HUDEP-2 (cell line): ENCODE measurements at regions not wholly inside any gene's neighbourhood (a gene's known extent, or its start where the extent isn't known, plus 50 kb on each side); places are given as distances from the start of the nearest gene placed in this dataset.

Experiments
- DNase-seq, 76 experiments: peaks; one replicate each; lab custom pipeline; 2025; ENCODE audit not compliant: unreplicated experiment in 76 of 76; lab: John Stamatoyannopoulos, UW

- DNase-seq: no peak
Observed at GRCh38 chr1:217224201-217224600, 406.7 kb downstream of the GPATCH2 start.

- DNase-seq: no peak
Observed at GRCh38 chr1:217214551-217214950, 416.3 kb downstream of the GPATCH2 start.

- no peak for DNase-seq
Observed at GRCh38 chr1:217211486-217211885, 419.4 kb downstream of the GPATCH2 start.

- no peak for DNase-seq
Observed at GRCh38 chr1:217205578-217205977, 425.3 kb downstream of the GPATCH2 start.

GRCh38 chr1:217196616-217197015 is 434.3 kb downstream of the GPATCH2 start:
- DNase-seq: no peak

GRCh38 chr1:217193151-217193550 is 437.7 kb downstream of the GPATCH2 start:
- no peak for DNase-seq

- DNase-seq: no peak
Observed at GRCh38 chr1:217191441-217191840, 439.4 kb downstream of the GPATCH2 start.

GRCh38 chr1:217190359-217190758 is 440.5 kb downstream of the GPATCH2 start:
- DNase-seq: no peak

GRCh38 chr1:217189362-217189761 is 441.5 kb downstream of the GPATCH2 start:
- DNase-seq: no peak

- DNase-seq: no peak
Observed at GRCh38 chr1:217188280-217189237, 442.3 kb downstream of the GPATCH2 start.

GRCh38 chr1:217186664-217187063 is 444.2 kb downstream of the GPATCH2 start:
- no peak for DNase-seq

- no peak for DNase-seq
Observed at GRCh38 chr1:217184854-217185253, 446.0 kb downstream of the GPATCH2 start.

- no peak for DNase-seq
Observed at GRCh38 chr1:217182992-217183391, 447.9 kb downstream of the GPATCH2 start.

- no peak for DNase-seq
Observed at GRCh38 chr1:217181756-217182155, 449.1 kb downstream of the GPATCH2 start.

GRCh38 chr1:217181176-217181746 is 449.6 kb downstream of the GPATCH2 start:
- no peak for DNase-seq

GRCh38 chr1:217180443-217180842 is 450.4 kb downstream of the GPATCH2 start:
- DNase-seq: no peak

- no peak for DNase-seq
Observed at GRCh38 chr1:217164403-217164802, 441.2 kb upstream of the ESRRG start.

- DNase-seq: no peak
Observed at GRCh38 chr1:217153361-217153760, 430.1 kb upstream of the ESRRG start.

- no peak for DNase-seq
Observed at GRCh38 chr1:217150366-217150765, 427.1 kb upstream of the ESRRG start.

GRCh38 chr1:217149791-217150190 is 426.6 kb upstream of the ESRRG start:
- DNase-seq: no peak

- DNase-seq: no peak
Observed at GRCh38 chr1:217141711-217142110, 418.5 kb upstream of the ESRRG start.
